ENCODE measurements at regions not wholly inside any gene's neighbourhood (a gene's known extent, or its start where the extent isn't known, plus 50 kb on each side); places are given as distances from the start of the nearest gene placed in this dataset.

DNA sequence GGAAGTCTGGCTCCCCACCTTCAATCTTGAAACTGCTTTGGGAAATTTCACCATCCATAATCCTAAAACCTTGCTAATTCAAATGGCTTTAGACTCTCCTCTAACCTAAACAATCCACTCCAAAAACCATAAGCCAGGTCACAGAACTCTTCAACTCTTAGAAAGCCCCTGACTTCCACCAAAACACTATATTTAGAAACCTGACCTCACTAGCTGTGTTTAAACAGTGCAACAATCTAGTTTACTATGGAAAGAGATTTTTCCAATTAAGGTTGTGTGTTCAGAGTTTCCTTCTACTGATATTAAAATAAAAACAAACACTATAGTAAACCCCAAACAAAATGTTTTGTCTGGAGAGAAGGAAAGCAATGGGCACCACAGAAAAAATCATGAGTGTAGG lies 308.1 kb downstream of the OSR1 start:
- TF ChIP-seq CTCF (conservative IDR thresholded peaks at IDR 0.05; ENCODE audit: low read depth, low read length): no peak
- no peak for DNase-seq (ENCODE audit: low read depth)
- no peak overlapping the region for H3K4me3 ChIP-seq (ENCODE audit: low read length)

- H3K4me3 ChIP-seq (ENCODE audit: low read length): no peak overlapping the region
- TF ChIP-seq CTCF (conservative IDR thresholded peaks at IDR 0.05; ENCODE audit: low read depth, low read length): no peak
- no peak for DNase-seq (ENCODE audit: low read depth)
These were observed 309.7 kb downstream of the OSR1 start for GRCh38 chr2:19048593-19049266.

GRCh38 chr2:19046986-19047780 lies 311.2 kb downstream of the OSR1 start:
- no peak for TF ChIP-seq CTCF (conservative IDR thresholded peaks at IDR 0.05; ENCODE audit: low read depth, low read length)
- DNase-seq (ENCODE audit: low read depth): no peak
- H3K4me3 ChIP-seq (ENCODE audit: low read length): no peak overlapping the region

- no peak overlapping the region for H3K4me3 ChIP-seq (ENCODE audit: low read length)
- DNase-seq (ENCODE audit: low read depth): no peak
- no peak for TF ChIP-seq CTCF (conservative IDR thresholded peaks at IDR 0.05; ENCODE audit: low read depth, low read length)
These were observed 313.3 kb downstream of the OSR1 start for GRCh38 chr2:19045151-19045550.

- TF ChIP-seq CTCF (conservative IDR thresholded peaks at IDR 0.05; ENCODE audit: low read depth, low read length): no peak
- no peak overlapping the region for H3K4me3 ChIP-seq (ENCODE audit: low read length)
- DNase-seq (ENCODE audit: low read depth): no peak
These were observed 314.5 kb downstream of the OSR1 start for GRCh38 chr2:19043893-19044292.

DNA sequence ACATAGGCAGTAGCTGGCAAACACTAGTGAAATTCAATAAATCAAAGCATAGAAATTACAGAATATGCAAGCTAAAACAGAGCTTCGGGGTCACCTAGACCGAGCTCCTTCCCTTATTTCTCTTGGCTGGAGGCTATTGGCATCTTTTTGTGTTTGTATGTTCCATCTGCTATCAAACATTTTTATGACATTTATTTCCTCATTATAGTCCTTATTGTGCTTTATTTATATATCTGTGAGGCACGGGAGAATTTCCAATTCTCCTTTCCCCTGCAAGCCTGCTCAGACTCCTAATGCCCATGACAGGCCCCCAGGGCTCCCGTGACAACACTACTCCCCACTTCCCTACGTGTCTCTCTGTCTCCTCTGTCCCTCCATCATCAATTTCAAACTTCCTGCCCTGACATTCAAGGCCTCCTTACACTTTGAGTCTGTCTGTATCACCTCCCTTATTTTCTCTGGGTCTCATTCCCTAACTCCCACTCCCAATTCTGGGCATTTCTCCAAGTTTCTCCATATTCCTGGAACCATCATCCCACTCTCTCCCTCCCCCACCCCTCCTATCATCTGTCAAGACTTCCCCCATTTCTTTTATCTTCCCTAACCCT lies 316.9 kb downstream of the OSR1 start:
- TF ChIP-seq CTCF (conservative IDR thresholded peaks at IDR 0.05; ENCODE audit: low read depth, low read length): no peak
- no peak for DNase-seq (ENCODE audit: low read depth)
- no peak overlapping the region for H3K4me3 ChIP-seq (ENCODE audit: low read length)

Data from retinal pigment epithelial cell (primary cell).